ENCODE measurements at regions not wholly inside any gene's neighbourhood (a gene's known extent, or its start where the extent isn't known, plus 50 kb on each side); places are given as distances from the start of the nearest gene placed in this dataset.

DNA sequence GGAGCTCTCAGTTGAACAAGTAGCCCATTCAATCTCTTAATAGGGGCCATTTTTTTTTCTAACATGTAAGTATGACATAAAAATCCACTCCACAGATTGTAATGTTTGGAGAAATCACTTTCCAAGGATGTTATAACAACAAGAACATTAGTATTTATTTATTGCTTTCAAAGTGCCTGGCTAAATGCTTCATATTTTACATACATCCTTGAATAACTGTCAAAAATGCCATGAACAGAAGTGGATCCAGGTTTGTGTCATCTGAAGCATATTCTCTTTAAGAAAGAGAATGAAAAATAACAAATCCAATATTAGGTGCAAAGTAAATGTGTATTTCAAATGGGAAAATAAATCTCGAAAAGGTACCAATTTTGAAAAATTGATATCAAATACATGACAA, 344.0 kb upstream of the FAT3 start:
- no peaks in the 10 kb centered on the region for H3K9me3 ChIP-seq (ENCODE audit: insufficient read depth, low read length)
- no peak for TF ChIP-seq EZH2phosphoT487 (IDR thresholded peaks at IDR 0.05; ENCODE audit: low read depth)
- TF ChIP-seq, protein P1, sequence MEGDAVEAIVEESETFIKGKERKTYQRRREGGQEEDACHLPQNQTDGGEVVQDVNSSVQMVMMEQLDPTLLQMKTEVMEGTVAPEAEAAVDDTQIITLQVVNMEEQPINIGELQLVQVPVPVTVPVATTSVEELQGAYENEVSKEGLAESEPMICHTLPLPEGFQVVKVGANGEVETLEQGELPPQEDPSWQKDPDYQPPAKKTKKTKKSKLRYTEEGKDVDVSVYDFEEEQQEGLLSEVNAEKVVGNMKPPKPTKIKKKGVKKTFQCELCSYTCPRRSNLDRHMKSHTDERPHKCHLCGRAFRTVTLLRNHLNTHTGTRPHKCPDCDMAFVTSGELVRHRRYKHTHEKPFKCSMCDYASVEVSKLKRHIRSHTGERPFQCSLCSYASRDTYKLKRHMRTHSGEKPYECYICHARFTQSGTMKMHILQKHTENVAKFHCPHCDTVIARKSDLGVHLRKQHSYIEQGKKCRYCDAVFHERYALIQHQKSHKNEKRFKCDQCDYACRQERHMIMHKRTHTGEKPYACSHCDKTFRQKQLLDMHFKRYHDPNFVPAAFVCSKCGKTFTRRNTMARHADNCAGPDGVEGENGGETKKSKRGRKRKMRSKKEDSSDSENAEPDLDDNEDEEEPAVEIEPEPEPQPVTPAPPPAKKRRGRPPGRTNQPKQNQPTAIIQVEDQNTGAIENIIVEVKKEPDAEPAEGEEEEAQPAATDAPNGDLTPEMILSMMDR (IDR thresholded peaks at IDR 0.05; ENCODE audit: low read depth, low read length), result no peak

DNA sequence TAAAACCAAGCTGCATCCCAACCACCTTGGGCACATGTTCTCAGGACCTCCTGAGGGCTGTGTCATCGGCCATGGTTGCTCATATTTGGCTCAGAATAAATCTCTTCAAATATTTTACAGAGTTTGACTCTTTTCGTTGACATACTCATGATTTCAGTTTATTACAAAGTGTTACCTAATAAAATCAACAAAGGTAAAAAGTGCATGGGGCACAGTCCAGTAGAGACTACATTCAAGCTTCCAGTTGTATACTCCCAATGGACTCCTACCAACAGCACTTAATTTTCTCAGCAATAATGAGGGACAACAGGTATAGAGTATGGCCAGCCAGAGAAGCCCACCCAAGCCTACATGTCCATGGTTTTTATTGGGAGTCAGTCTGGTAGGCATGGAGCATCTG, 347.9 kb upstream of the FAT3 start:
- Histone ChIP-seq H3K27me3 (ENCODE audit: low read depth, low read length) (no peaks in the 10 kb centered on the region), H3K27ac (ENCODE audit: low read length) (no peak overlapping the region), H3K9ac (ENCODE audit: low read length) (no peak overlapping the region), H3K4me1 (ENCODE audit: low read length) (no peaks in the 10 kb centered on the region), H3K4me3 (ENCODE audit: low read length) (no peak overlapping the region), H3K79me2 (ENCODE audit: low read length) (no peaks in the 10 kb centered on the region), H4K20me1 (ENCODE audit: insufficient read depth, low read length) (no peaks in the 10 kb centered on the region), H2AFZ (ENCODE audit: low read depth, low read length) (no peak overlapping the region), H3K9me3 (ENCODE audit: insufficient read depth, low read length) (no peaks in the 10 kb centered on the region), H3K36me3 (replicated peaks; ENCODE audit: low read depth, low read length) (no peaks in the 10 kb centered on the region), H3K4me2 (ENCODE audit: low read length) (no peak overlapping the region)
- no peak for TF ChIP-seq EZH2phosphoT487 (IDR thresholded peaks at IDR 0.05; ENCODE audit: low read depth)
- TF ChIP-seq, protein P1 (IDR thresholded peaks at IDR 0.05; ENCODE audit: low read depth, low read length), result no peak

More for the DNA sequence above, 344.0 kb upstream of the FAT3 start:
- H4K20me1 ChIP-seq (ENCODE audit: insufficient read depth, low read length), result no peaks in the 10 kb centered on the region
- H3K4me1 ChIP-seq (ENCODE audit: low read length), result no peaks in the 10 kb centered on the region
- H3K27me3 ChIP-seq (ENCODE audit: low read depth, low read length), result no peaks in the 10 kb centered on the region
- H3K27ac ChIP-seq (ENCODE audit: low read length), result no peak overlapping the region
- H3K36me3 ChIP-seq (replicated peaks; ENCODE audit: low read depth, low read length), result no peaks in the 10 kb centered on the region
- no peak overlapping the region for H3K4me2 ChIP-seq (ENCODE audit: low read length)
- no peaks in the 10 kb centered on the region for H3K79me2 ChIP-seq (ENCODE audit: low read length)
- no peak overlapping the region for H3K9ac ChIP-seq (ENCODE audit: low read length)
- no peak overlapping the region for H2AFZ ChIP-seq (ENCODE audit: low read depth, low read length)
- H3K4me3 ChIP-seq (ENCODE audit: low read length), result no peak overlapping the region

DNA sequence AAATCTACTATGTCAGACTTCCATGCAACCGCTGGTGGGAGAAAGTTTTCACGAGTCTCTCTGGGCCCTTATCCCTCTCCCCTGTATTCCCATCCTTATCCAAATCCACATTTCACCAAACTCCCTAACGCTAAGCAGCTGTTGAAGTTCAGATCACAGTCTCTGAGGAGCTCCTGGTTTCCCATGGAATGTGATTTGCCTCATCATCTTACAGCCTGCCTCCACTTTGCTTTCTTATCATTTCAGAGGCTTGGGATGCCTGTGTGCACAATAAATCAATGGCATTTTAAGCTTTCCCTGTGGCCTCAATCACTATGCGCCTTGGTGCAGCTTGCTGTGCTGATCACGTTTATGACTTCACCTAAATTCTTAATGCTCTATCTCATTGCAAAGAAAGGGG, 352.4 kb upstream of the FAT3 start:
- Histone ChIP-seq H3K4me3 (ENCODE audit: low read length) (no peak overlapping the region), H3K27ac (ENCODE audit: low read length) (no peak overlapping the region), H3K79me2 (ENCODE audit: low read length) (no peaks in the 10 kb centered on the region), H3K36me3 (replicated peaks; ENCODE audit: low read depth, low read length) (no peaks in the 10 kb centered on the region), H4K20me1 (ENCODE audit: insufficient read depth, low read length) (no peaks in the 10 kb centered on the region), H3K9me3 (ENCODE audit: insufficient read depth, low read length) (no peaks in the 10 kb centered on the region), H3K27me3 (ENCODE audit: low read depth, low read length) (no peaks in the 10 kb centered on the region), H3K4me2 (ENCODE audit: low read length) (no peak overlapping the region), H3K9ac (ENCODE audit: low read length) (no peak overlapping the region), H3K4me1 (ENCODE audit: low read length) (no peaks in the 10 kb centered on the region), H2AFZ (ENCODE audit: low read depth, low read length) (no peak overlapping the region)
- TF ChIP-seq, protein P1 (IDR thresholded peaks at IDR 0.05; ENCODE audit: low read depth, low read length), result no peak
- no peak for TF ChIP-seq EZH2phosphoT487 (IDR thresholded peaks at IDR 0.05; ENCODE audit: low read depth)

DNA sequence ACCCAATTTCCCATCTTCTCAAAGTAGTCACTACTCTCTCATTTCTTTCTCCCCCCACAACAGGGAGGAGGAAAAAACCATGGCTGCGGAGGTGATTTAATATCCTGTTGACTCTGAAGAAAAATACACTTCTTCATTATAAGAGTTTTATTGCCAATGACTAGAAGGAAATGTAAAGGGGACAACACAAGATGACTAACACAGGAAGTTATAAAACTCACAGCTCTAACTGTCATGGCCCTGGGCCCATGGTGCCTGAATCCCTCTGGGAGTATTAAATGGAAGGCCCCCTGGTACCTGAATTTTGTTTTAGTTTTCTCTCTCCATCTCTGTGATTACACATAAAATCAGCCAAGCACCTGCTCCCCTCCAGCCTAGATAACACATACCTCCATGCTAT, 352.8 kb upstream of the FAT3 start:
- Histone ChIP-seq H4K20me1 (ENCODE audit: insufficient read depth, low read length) (no peaks in the 10 kb centered on the region), H3K4me2 (ENCODE audit: low read length) (no peak overlapping the region), H3K4me3 (ENCODE audit: low read length) (no peak overlapping the region), H3K9me3 (ENCODE audit: insufficient read depth, low read length) (no peaks in the 10 kb centered on the region), H2AFZ (ENCODE audit: low read depth, low read length) (no peak overlapping the region), H3K79me2 (ENCODE audit: low read length) (no peaks in the 10 kb centered on the region), H3K27me3 (ENCODE audit: low read depth, low read length) (no peaks in the 10 kb centered on the region), H3K4me1 (ENCODE audit: low read length) (no peaks in the 10 kb centered on the region), H3K9ac (ENCODE audit: low read length) (no peak overlapping the region), H3K27ac (ENCODE audit: low read length) (no peak overlapping the region), H3K36me3 (replicated peaks; ENCODE audit: low read depth, low read length) (no peaks in the 10 kb centered on the region)
- no peak for TF ChIP-seq EZH2phosphoT487 (IDR thresholded peaks at IDR 0.05; ENCODE audit: low read depth)
- TF ChIP-seq, protein P1 (IDR thresholded peaks at IDR 0.05; ENCODE audit: low read depth, low read length), result no peak
